ENCODE measurements at regions not wholly inside any gene's neighbourhood (a gene's known extent, or its start where the extent isn't known, plus 50 kb on each side); places are given as distances from the start of the nearest gene placed in this dataset.

DNA sequence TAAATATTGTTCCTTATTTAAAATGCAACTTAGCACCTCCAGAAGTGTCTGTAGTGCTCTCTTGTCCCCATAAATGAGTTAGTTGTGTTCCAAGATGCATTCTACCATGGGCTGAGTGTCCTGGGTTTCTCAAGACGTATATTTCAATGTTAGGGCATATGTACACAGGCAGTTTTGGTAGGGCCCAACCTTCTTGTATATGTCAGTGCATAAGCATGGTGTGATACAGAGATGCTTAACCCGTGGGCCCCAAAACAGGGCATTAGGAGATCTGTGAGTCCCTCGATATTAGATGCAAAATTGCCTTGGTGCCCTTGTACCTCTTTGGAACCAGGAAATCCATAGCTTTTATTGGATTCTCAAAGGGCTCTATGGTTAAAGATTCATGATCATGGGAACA is 91.5 kb upstream of the HIVEP1 start:
- Histone ChIP-seq H3K4me1 (peaks cover 0 to 30% (median 3%) of the 10 kb centered on the region in 3 donors), H3K4me3 (no peak overlapping the region), H3K27ac (peak overlapping the region in 3 of 4 donors; percentile 32 to 45 (median 44)), H3K9me3 (no peaks in the 10 kb centered on the region), H3K27me3 (no peaks in the 10 kb centered on the region), H3K36me3 (no peaks in the 10 kb centered on the region)
- TF ChIP-seq EP300 (IDR thresholded peaks at IDR 0.05) (no peak), POLR2A (IDR thresholded peaks at IDR 0.05) (no peak), POLR2AphosphoS5 (IDR thresholded peaks at IDR 0.05) (no peak)
- TF ChIP-seq, protein P1, sequence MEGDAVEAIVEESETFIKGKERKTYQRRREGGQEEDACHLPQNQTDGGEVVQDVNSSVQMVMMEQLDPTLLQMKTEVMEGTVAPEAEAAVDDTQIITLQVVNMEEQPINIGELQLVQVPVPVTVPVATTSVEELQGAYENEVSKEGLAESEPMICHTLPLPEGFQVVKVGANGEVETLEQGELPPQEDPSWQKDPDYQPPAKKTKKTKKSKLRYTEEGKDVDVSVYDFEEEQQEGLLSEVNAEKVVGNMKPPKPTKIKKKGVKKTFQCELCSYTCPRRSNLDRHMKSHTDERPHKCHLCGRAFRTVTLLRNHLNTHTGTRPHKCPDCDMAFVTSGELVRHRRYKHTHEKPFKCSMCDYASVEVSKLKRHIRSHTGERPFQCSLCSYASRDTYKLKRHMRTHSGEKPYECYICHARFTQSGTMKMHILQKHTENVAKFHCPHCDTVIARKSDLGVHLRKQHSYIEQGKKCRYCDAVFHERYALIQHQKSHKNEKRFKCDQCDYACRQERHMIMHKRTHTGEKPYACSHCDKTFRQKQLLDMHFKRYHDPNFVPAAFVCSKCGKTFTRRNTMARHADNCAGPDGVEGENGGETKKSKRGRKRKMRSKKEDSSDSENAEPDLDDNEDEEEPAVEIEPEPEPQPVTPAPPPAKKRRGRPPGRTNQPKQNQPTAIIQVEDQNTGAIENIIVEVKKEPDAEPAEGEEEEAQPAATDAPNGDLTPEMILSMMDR (IDR thresholded peaks at IDR 0.05), result no peak
- WGBS, 2 donors (ENCODE audit: low coverage in 1 of 2), result 93 to 100% methylated on average over 3 of the region's 3 CpGs
- ATAC-seq, result no peak

DNA sequence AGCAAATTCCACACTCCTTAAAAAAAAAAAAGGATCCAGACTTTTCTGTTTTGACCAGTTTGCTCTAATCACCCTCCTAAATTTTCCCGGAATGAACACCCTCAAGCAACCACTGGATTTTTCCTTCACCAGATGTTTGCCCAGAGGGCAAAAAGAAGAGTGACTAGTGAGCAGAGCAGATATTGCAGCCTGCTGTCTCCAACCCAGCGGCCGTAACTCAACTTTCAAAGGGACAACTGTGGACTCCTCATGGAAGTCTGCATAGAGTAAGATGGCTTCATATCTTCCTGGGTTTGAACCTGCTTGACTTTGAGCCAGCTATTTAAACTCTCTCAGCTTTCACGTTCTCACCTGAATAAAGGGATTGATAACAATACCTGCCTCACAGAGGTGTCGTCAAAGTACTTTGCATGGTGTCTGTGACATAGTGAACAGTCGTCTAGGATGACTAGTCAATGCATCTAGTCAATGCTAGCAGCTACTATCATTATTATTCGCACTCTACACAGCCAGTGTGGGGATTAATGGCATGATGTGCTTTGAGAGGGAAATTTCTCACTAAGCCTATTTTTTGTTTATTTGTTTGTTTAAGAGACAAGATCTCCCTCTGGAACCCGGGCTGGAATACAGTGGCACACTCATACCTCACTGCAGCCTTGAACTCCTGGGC is 92.2 kb upstream of the HIVEP1 start:
- no peak overlapping the region for H3K4me3 ChIP-seq
- no peaks in the 10 kb centered on the region for H3K36me3 ChIP-seq
- H3K4me1 ChIP-seq, result peaks cover 0 to 30% (median 3%) of the 10 kb centered on the region in 3 donors
- no peaks in the 10 kb centered on the region for H3K9me3 ChIP-seq
- WGBS, 2 donors (ENCODE audit: low coverage in 1 of 2), result 91 to 94% methylated on average over 6 to 7 of the region's 8 CpGs
- no peak for ATAC-seq
- TF ChIP-seq POLR2AphosphoS5 (IDR thresholded peaks at IDR 0.05), result no peak
- TF ChIP-seq POLR2A (IDR thresholded peaks at IDR 0.05), result no peak
- peak overlapping the region in 2 of 4 donors; percentile 32 to 45 for H3K27ac ChIP-seq
- no peaks in the 10 kb centered on the region for H3K27me3 ChIP-seq

DNA sequence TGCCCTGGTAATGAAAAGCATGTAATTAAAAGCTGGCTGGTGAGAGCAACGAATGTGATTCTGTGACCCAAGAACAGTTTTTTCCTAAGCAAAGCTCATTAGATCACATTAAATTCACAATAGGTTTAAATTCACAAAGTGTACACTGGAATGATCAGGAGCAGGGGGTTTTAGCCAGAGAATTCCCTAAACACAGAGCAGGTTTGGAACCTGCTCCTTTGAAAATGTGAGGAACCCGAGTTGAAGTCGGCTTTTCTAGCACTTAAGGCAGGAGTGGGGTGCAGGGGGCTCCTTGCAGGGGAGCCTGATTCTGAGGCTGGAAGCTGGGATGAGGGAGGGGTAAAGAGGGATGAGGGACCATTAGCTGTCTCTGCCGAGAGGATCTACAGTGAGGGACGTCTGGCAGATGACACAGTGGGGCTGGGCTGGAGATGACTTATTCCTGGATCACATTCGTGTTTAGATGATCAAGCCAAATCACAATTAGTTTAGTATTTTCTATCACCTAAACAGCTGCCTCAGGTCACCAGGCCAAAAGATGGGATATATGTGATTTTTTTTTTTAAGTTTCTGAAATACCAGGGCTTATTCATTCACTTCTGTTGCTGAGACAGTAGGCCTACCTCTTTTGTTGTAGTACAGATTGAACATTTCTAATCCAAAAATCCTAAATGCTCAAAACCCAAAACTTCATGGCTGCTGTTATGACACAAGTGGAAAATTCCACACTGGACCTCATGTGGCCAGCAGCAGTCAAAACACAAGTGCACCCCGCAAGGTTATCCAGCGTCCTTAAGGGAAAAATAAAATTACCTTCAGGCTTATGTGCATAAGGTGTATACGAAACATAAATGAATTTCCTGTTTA is 93.1 kb upstream of the HIVEP1 start:
- H3K4me3 ChIP-seq, result no peak overlapping the region
- peaks cover 0 to 30% (median 3%) of the 10 kb centered on the region in 3 donors for H3K4me1 ChIP-seq
- TF ChIP-seq, protein P1 (IDR thresholded peaks at IDR 0.05), result no peak
- TF ChIP-seq POLR2A (IDR thresholded peaks at IDR 0.05) (no peak), POLR2AphosphoS5 (IDR thresholded peaks at IDR 0.05) (no peak), EP300 (IDR thresholded peaks at IDR 0.05) (no peak)
- no peaks in the 10 kb centered on the region for H3K36me3 ChIP-seq
- ATAC-seq, result no peak
- no peaks in the 10 kb centered on the region for H3K9me3 ChIP-seq
- 47 to 65% methylated on average over 5 to 9 of the region's 9 CpGs for WGBS, 2 donors (ENCODE audit: low coverage in 1 of 2)
- H3K27ac ChIP-seq, result peak overlapping the region in 3 of 4 donors; percentile 48 to 63 (median 53)
- no peaks in the 10 kb centered on the region for H3K27me3 ChIP-seq

DNA sequence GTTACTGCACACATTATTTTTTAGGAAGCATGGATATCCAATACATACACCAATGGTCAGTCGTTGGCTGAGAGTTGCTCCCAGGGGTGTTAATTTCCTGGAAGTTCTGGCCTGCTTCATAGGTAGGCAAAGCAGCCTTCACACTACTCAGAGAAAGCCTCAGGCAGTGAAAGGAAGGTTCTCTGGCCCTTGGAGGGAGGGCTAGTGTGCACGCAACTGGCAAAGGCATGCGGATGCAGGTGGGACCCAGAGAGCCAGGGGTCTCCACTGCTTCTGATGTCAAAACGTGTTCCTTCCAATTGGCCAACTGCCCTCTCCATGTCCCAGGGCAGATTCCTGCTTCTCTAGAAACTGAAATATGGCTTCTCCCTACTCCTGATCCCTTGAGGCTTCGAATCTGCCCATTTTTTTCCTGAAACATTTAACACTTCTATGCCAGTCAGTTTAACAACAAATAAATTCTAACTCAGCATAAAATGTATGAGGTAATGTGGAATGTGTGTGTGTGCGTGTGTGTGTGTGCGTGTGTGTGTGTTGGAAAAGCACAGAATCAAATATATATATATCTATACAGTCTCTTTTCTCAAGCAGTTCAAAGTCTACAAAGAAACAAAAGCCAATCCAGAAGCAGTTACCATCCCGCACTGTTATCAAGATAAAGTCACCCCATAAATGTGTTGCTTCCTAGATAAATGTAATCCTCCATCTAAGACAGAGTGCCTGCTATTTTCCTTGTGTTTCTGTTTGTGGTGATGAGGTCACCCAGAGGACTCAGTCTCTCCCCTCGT is 94.0 kb upstream of the HIVEP1 start:
- H3K4me1 ChIP-seq, result peaks cover 0 to 30% (median 3%) of the 10 kb centered on the region in 3 donors
- H3K4me3 ChIP-seq, result no peak overlapping the region
- WGBS, 2 donors (ENCODE audit: low coverage in 1 of 2), result 50 to 56% methylated on average over 5 to 6 of the region's 9 CpGs
- peak; percentile 32 for ATAC-seq
- no peaks in the 10 kb centered on the region for H3K27me3 ChIP-seq
- TF ChIP-seq EP300 (IDR thresholded peaks at IDR 0.05), result no peak
- TF ChIP-seq POLR2AphosphoS5 (IDR thresholded peaks at IDR 0.05), result no peak
- TF ChIP-seq, protein P1 (IDR thresholded peaks at IDR 0.05), result no peak
- no peak for TF ChIP-seq POLR2A (IDR thresholded peaks at IDR 0.05)
- H3K27ac ChIP-seq, result peak overlapping the region in 2 of 4 donors; percentile 53 to 63
- H3K36me3 ChIP-seq, result no peaks in the 10 kb centered on the region
- H3K9me3 ChIP-seq, result no peaks in the 10 kb centered on the region

DNA sequence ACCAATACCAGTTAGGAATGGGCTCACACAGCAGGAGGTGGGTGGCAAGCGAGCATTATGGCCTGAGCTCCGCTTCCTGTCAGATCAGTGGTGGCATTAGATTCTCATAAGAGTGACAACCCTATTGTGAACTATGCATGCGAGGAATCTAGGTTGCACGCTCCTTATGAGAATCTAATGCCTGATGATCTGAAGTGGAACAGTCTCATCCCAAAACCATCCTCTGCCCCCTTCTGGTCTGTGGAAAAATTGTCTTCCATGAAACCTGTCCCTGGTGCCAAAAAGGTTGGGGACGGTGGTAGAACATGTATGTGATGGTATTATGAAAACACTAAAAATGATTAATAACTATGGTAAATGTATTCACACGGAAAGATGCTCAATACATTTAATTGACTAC is 99.7 kb upstream of the HIVEP1 start:
- Histone ChIP-seq H3K36me3 (no peaks in the 10 kb centered on the region), H3K27ac (no peak overlapping the region), H3K4me3 (no peak overlapping the region), H3K4me1 (no peaks in the 10 kb centered on the region), H3K9me3 (no peaks in the 10 kb centered on the region), H3K27me3 (no peaks in the 10 kb centered on the region)
- WGBS, 2 donors (ENCODE audit: low coverage in 1 of 2), result 94% methylated on average over 6 of the region's 6 CpGs
- TF ChIP-seq, protein P1 (IDR thresholded peaks at IDR 0.05), result peak in 2 of 4 experiments; percentile 7 to 23
- TF ChIP-seq POLR2AphosphoS5 (IDR thresholded peaks at IDR 0.05), result no peak
- no peak for ATAC-seq
